CD14-positive monocyte (primary cell): ENCODE measurements at regions not wholly inside any gene's neighbourhood (a gene's known extent, or its start where the extent isn't known, plus 50 kb on each side); places are given as distances from the start of the nearest gene placed in this dataset.

Experiments used
- DNase-seq, 3 donors: peaks; one replicate each; pipeline ENCODE4 v3.0.0-alpha.2; 2011 to 2022
- H2AFZ ChIP-seq: 2 replicates; pipeline ENCODE4 v1.6.0; 2012; ENCODE audit warnings: mild to moderate bottlenecking, low read depth, low read length, inconsistent platforms; ENCODE audit not compliant: insufficient read depth, poor library complexity, severe bottlenecking
- H3K27ac ChIP-seq, 2 donors: 1 replicate in 1 of 2; 2 replicates in 1 of 2; pipeline ENCODE4 v1.5.1; 2012 to 2013; ENCODE audit warnings: low read length in 2 of 2, control low read depth in 1 of 2, inconsistent platforms in 1 of 2, low read depth in 1 of 2, mild to moderate bottlenecking in 1 of 2
- H3K27me3 ChIP-seq, 2 donors: one replicate each; pipeline versions ENCODE4 v1.6.0 to v1.6.1; 2011 to 2013; ENCODE audit warnings: low read length in 2 of 2; ENCODE audit not compliant: control insufficient read depth in 2 of 2, insufficient read depth in 2 of 2
- H3K36me3 ChIP-seq, 2 donors: replicated peaks in 1 of 2; 1 replicate in 1 of 2; 2 replicates in 1 of 2; pipeline versions ENCODE4 v1.5.1 to v1.6.1; 2012 to 2013; ENCODE audit warnings: low read length in 2 of 2, control low read depth in 1 of 2, inconsistent platforms in 1 of 2, mild to moderate bottlenecking in 1 of 2; ENCODE audit not compliant: insufficient read depth in 2 of 2, control insufficient read depth in 1 of 2
- H3K4me1 ChIP-seq, 2 donors: 1 replicate in 1 of 2; 2 replicates in 1 of 2; pipeline versions ENCODE4 v1.5.1 to v1.6.1; 2012 to 2013; ENCODE audit warnings: low read length in 2 of 2, control low read depth in 1 of 2, inconsistent platforms in 1 of 2, mild to moderate bottlenecking in 1 of 2, moderate library complexity in 1 of 2; ENCODE audit not compliant: insufficient read depth in 2 of 2, control insufficient read depth in 1 of 2
- H3K4me2 ChIP-seq: replicated peaks from 2 replicates; pipeline ENCODE3; 2012; ENCODE audit warnings: low read length, moderate library complexity, mild to moderate bottlenecking; ENCODE audit not compliant: poor library complexity, severe bottlenecking; ENCODE audit errors: extremely low read depth
- H3K4me3 ChIP-seq, 3 experiments: fragments of 200-600 bp in 1 of 3; sonication (generic) in 1 of 3; replicated peaks in 1 of 3; 1 replicate in 2 of 3; 2 replicates in 1 of 3; pipeline ENCODE4 v1.5.1; 2011 to 2013; ENCODE audit warnings: low read length in 3 of 3, mild to moderate bottlenecking in 3 of 3, control low read depth in 2 of 3, low read depth in 2 of 3, inconsistent platforms in 1 of 3, moderate library complexity in 1 of 3
- H3K79me2 ChIP-seq: 2 replicates; pipeline ENCODE4 v1.6.0; 2012; ENCODE audit warnings: mild to moderate bottlenecking, control low read depth, inconsistent platforms, low read length, moderate library complexity; ENCODE audit not compliant: insufficient read depth
- H3K9ac ChIP-seq: 2 replicates; pipeline ENCODE4 v1.6.0; 2017; ENCODE audit warnings: low read length, mild to moderate bottlenecking; ENCODE audit not compliant: insufficient read depth, poor library complexity, severe bottlenecking
- H3K9me3 ChIP-seq, 2 donors: replicated peaks in 1 of 2; 1 replicate in 1 of 2; 2 replicates in 1 of 2; pipeline versions ENCODE4 v1.5.1 to v1.6.1; 2012 to 2013; ENCODE audit warnings: low read length in 2 of 2, control low read depth in 1 of 2; ENCODE audit not compliant: control insufficient read depth in 1 of 2, insufficient read depth in 1 of 2
- H4K20me1 ChIP-seq: 2 replicates; pipeline ENCODE4 v1.6.0; 2012; ENCODE audit warnings: mild to moderate bottlenecking, low read length, control low read depth, moderate library complexity; ENCODE audit not compliant: insufficient read depth
- H3K27ac Mint-ChIP-seq, 7 donors: one replicate each; pipeline ENCODE4 v1.8.0; 2020; ENCODE audit warnings: mild to moderate bottlenecking in 7 of 7, mixed read lengths in 7 of 7, moderate library complexity in 6 of 7, inconsistent platforms in 2 of 7
- H3K27me3 Mint-ChIP-seq, 3 donors: one replicate each; pipeline ENCODE4 v1.8.0; 2021 to 2022; ENCODE audit warnings: low read depth in 3 of 3, mild to moderate bottlenecking in 3 of 3, mixed read lengths in 3 of 3, moderate library complexity in 3 of 3, inconsistent platforms in 1 of 3
- H3K36me3 Mint-ChIP-seq, 2 donors: one replicate each; pipeline ENCODE4 v1.8.0; 2020; ENCODE audit warnings: mixed read lengths in 2 of 2, inconsistent platforms in 1 of 2, mild to moderate bottlenecking in 1 of 2
- H3K4me1 Mint-ChIP-seq: one replicate; pipeline ENCODE4 v1.8.0; 2020; ENCODE audit warnings: mild to moderate bottlenecking, mixed read lengths
- H3K4me3 Mint-ChIP-seq, 2 donors: one replicate each; pipeline ENCODE4 v1.8.0; 2020; ENCODE audit warnings: mild to moderate bottlenecking in 2 of 2, mixed read lengths in 2 of 2, moderate library complexity in 1 of 2
- H3K9me3 Mint-ChIP-seq, 7 donors: one replicate each; pipeline ENCODE4 v1.8.0; 2020 to 2022; ENCODE audit warnings: mixed read lengths in 7 of 7, mild to moderate bottlenecking in 6 of 7, moderate library complexity in 6 of 7, inconsistent platforms in 2 of 7
- CTCF ChIP-seq: fragments of 200-600 bp; IDR thresholded peaks from one replicate; pipeline ENCODE4 v1.8.0; 2022; ENCODE audit warnings: antibody characterized with exemption, mild to moderate bottlenecking
- WGBS: methylation state at CpG from one replicate; pipeline ENCODE4 v1.1.5; 2013; ENCODE audit warnings: missing lambda C conversion rate; ENCODE audit not compliant: insufficient coverage; 5-methylcytosine and 5-hydroxymethylcytosine counted together
- intact Hi-C, 2 donors: fragments of 100-400 bp; cut with micrococcal nuclease; formaldehyde crosslinking; loops; one replicate each; pipeline versions ENCODE4 v1.15.0 to v1.15.1; 2023

- peaks cover 0 to 2% (median 0%) of the 10 kb centered on the region in 3 donors for H3K27me3 Mint-ChIP-seq
- Histone ChIP-seq H3K27me3 (no peaks in the 10 kb centered on the region), H3K79me2 (no peaks in the 10 kb centered on the region), H3K9ac (no peak overlapping the region), H3K4me3 (no peak overlapping the region), H3K4me1 (no peaks in the 10 kb centered on the region), H4K20me1 (no peaks in the 10 kb centered on the region), H2AFZ (no peak overlapping the region), H3K36me3 (no peaks in the 10 kb centered on the region), H3K9me3 (no peaks in the 10 kb centered on the region), H3K4me2 (no peak overlapping the region), H3K27ac (no peak overlapping the region)
- DNase-seq: no peak
- H3K9me3 Mint-ChIP-seq: peaks cover 0 to 10% (median 2%) of the 10 kb centered on the region in 7 donors
- intact Hi-C loops: no loop called here
- 86% methylated on average over 1 of the region's 4 CpGs for WGBS
- no peak overlapping the region for H3K27ac Mint-ChIP-seq
- no peaks in the 10 kb centered on the region for H3K36me3 Mint-ChIP-seq
- H3K4me1 Mint-ChIP-seq: no peaks in the 10 kb centered on the region
- no peak for TF ChIP-seq CTCF
- H3K4me3 Mint-ChIP-seq: no peak overlapping the region
Observed at GRCh38 chr5:89573345-89573744, 690.4 kb upstream of the MEF2C start.

GRCh38 chr5:89572696-89573095 is 689.7 kb upstream of the MEF2C start:
- no peak overlapping the region for H2AFZ ChIP-seq
- Mint-ChIP-seq H3K36me3 (no peaks in the 10 kb centered on the region), H3K27ac (no peak overlapping the region), H3K4me1 (no peaks in the 10 kb centered on the region), H3K27me3 (peaks cover 0 to 2% (median 0%) of the 10 kb centered on the region in 3 donors), H3K4me3 (no peak overlapping the region), H3K9me3 (peaks cover 0 to 5% (median 1%) of the 10 kb centered on the region in 7 donors)
- H3K27me3 ChIP-seq: no peaks in the 10 kb centered on the region
- TF ChIP-seq CTCF: no peak
- H4K20me1 ChIP-seq: no peaks in the 10 kb centered on the region
- no peak overlapping the region for H3K27ac ChIP-seq
- no peak overlapping the region for H3K4me3 ChIP-seq
- H3K79me2 ChIP-seq: no peaks in the 10 kb centered on the region
- intact Hi-C loops: no loop called here
- no peaks in the 10 kb centered on the region for H3K36me3 ChIP-seq
- 86% methylated on average over 2 of the region's 2 CpGs for WGBS
- H3K9me3 ChIP-seq: no peaks in the 10 kb centered on the region
- H3K9ac ChIP-seq: no peak overlapping the region
- no peak for DNase-seq
- no peak overlapping the region for H3K4me2 ChIP-seq
- H3K4me1 ChIP-seq: no peaks in the 10 kb centered on the region
